HEK293T (cell line): ENCODE measurements at regions not wholly inside any gene's neighbourhood (a gene's known extent, or its start where the extent isn't known, plus 50 kb on each side); places are given as distances from the start of the nearest gene placed in this dataset.

Experiments
- CTCF ChIA-PET: fragments of 350-600 bp; formaldehyde crosslinking; extraction: SDS; loops from one replicate; lab custom pipeline; 2021; ENCODE audit warnings: antibody characterized with exemption, inconsistent platforms; lab: Yijun Ruan, JAX
- POLR2A ChIA-PET: fragments of 350-600 bp; formaldehyde crosslinking; extraction: SDS; loops from one replicate; lab custom pipeline; 2020; ENCODE audit warnings: antibody characterized with exemption, inconsistent platforms; lab: Yijun Ruan, JAX
- DNase-seq: peaks from one replicate; pipeline ENCODE4 v3.0.0; 2012; ENCODE audit warnings: mixed read lengths; ENCODE audit errors: extremely low spot score
- ARNT ChIP-seq: fragments of 450-650 bp; IDR thresholded peaks from 2 replicates; pipeline ENCODE4 v1.6.1; 2017; ENCODE audit warnings: mild to moderate bottlenecking
- BHLHE40 ChIP-seq: fragments of 450-650 bp; IDR thresholded peaks from 2 replicates; pipeline ENCODE4 v1.6.1; 2016; ENCODE audit warnings: mild to moderate bottlenecking, moderate library complexity, borderline replicate concordance
- CTBP1 ChIP-seq: fragments of 450-650 bp; IDR thresholded peaks from 2 replicates; pipeline ENCODE4 v1.6.1; 2016; ENCODE audit warnings: borderline replicate concordance
- ELF4 ChIP-seq: fragments of 450-650 bp; IDR thresholded peaks from 2 replicates; pipeline ENCODE4 v1.6.1; 2017; ENCODE audit warnings: antibody characterized with exemption
- FOXA1 ChIP-seq: fragments of 450-650 bp; IDR thresholded peaks from 2 replicates; pipeline ENCODE4 v1.6.1; 2016; ENCODE audit warnings: mild to moderate bottlenecking
- FOXK2 ChIP-seq: fragments of 450-650 bp; IDR thresholded peaks from 2 replicates; pipeline ENCODE4 v1.6.1; 2016; ENCODE audit warnings: mild to moderate bottlenecking
- FOXM1 ChIP-seq: fragments of 450-650 bp; IDR thresholded peaks from 2 replicates; pipeline ENCODE4 v1.6.1; 2017; ENCODE audit warnings: mild to moderate bottlenecking, borderline replicate concordance
- HDGF ChIP-seq: fragments of 450-650 bp; IDR thresholded peaks from 2 replicates; pipeline ENCODE4 v1.6.1; 2017; ENCODE audit warnings: antibody characterized with exemption, borderline replicate concordance
- L3MBTL2 ChIP-seq: fragments of 450-650 bp; conservative IDR thresholded peaks from 2 replicates; pipeline ENCODE4 v1.6.1; 2016; ENCODE audit warnings: mild to moderate bottlenecking
- LEF1 ChIP-seq: fragments of 450-650 bp; IDR thresholded peaks from 2 replicates; pipeline ENCODE4 v1.6.1; 2017; ENCODE audit warnings: mild to moderate bottlenecking, borderline replicate concordance
- NFRKB ChIP-seq: fragments of 450-650 bp; IDR thresholded peaks from 2 replicates; pipeline ENCODE4 v1.6.1; 2016; ENCODE audit warnings: mild to moderate bottlenecking, moderate library complexity
- SP1 ChIP-seq: fragments of 450-650 bp; IDR thresholded peaks from 2 replicates; pipeline ENCODE4 v1.6.1; 2017
- SUZ12 ChIP-seq: fragments of 450-650 bp; IDR thresholded peaks from 2 replicates; pipeline ENCODE4 v1.6.1; 2016; ENCODE audit warnings: mild to moderate bottlenecking
- TARDBP ChIP-seq: fragments of 450-650 bp; IDR thresholded peaks from 2 replicates; pipeline ENCODE4 v1.6.1; 2016
- ZNF384 ChIP-seq: fragments of 450-650 bp; IDR thresholded peaks from 2 replicates; pipeline ENCODE4 v1.6.1; 2016
- TF ChIP-seq, protein P1 (sequence below): fragments of 450-650 bp; IDR thresholded peaks from 2 replicates; pipeline ENCODE4 v1.6.1; 2016

DNA sequence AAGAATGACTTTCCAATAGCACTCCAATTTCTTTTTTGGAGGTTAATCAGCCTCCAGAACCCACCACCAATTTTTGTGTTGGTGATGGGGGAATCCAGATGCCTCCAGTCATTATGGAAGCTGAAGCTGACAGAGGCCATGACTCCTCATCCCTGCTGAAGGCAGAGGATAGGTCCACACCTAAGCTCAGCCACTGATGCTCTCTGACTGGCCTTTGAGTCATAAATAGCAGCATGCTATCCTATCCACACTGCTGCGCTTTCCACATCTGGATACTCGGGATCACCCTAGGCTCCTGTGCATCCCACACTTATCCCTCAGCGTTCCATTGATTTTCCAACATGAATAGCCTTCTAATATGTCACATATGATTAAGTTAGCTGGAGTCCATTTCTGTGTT is 124.2 kb downstream of the TES start:
- POLR2A ChIA-PET = no interaction called here
- no peak for TF ChIP-seq NFRKB
- no peak for TF ChIP-seq SUZ12
- TF ChIP-seq FOXA1 = no peak
- no peak for TF ChIP-seq CTBP1
- no peak for TF ChIP-seq SP1
- no peak for TF ChIP-seq ZNF384
- DNase-seq = no peak
- CTCF ChIA-PET = no interaction called here

DNA sequence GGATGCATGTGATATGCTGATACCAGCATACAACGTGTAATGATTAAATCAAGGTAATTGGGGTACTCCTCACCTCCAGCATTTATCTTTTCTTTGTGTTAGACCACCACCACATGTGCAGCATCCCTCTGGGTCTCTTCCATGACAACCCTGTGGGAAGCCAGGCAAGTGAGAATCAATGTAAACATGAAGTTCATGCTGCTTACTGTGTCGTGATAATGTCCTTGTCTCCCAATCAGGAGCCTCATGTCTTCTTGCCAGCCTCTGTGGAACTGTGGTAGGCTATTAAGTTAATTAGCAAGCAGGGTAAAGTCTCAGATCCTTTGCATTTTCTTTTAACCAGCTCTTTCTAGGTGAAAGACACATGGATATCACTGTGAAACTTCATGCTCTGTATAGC is 126.7 kb downstream of the TES start:
- ChIA-PET POLR2A (no interaction called here), CTCF (interaction anchor here (1.1 kb wide), 1 partner anchor 15 kb away, joined by 3 read pairs; no protein-coding TSS in a partner anchor)
- TF ChIP-seq TARDBP (no peak), ELF4 (no peak), FOXM1 (no peak), CTBP1 (no peak), L3MBTL2 (no peak)
- TF ChIP-seq, protein P1, sequence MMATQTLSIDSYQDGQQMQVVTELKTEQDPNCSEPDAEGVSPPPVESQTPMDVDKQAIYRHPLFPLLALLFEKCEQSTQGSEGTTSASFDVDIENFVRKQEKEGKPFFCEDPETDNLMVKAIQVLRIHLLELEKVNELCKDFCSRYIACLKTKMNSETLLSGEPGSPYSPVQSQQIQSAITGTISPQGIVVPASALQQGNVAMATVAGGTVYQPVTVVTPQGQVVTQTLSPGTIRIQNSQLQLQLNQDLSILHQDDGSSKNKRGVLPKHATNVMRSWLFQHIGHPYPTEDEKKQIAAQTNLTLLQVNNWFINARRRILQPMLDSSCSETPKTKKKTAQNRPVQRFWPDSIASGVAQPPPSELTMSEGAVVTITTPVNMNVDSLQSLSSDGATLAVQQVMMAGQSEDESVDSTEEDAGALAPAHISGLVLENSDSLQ = no peak
- no peak for DNase-seq

DNA sequence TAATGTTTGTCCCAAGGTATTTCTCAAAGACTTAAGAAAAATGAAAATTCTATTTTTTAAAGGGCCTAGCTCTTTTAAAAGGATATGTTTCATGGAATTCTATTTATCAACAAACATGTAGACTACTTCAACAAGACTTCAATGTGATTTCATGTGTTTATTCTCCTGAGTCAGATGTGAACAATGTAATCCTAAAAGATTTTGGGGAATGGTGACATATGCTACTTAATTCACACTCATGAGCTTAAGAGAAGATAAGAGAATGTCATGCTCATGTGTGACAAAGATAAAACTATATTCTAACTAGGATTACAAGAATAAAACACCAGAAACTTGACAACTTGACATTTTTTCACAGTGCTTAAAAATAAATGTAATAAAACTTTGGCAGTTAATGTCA is 127.5 kb downstream of the TES start:
- ChIA-PET CTCF (no interaction called here), POLR2A (no interaction called here)
- TF ChIP-seq LEF1 (no peak), CTBP1 (no peak), FOXK2 (no peak), HDGF (no peak), SUZ12 (no peak), FOXA1 (no peak), TARDBP (no peak), NFRKB (no peak), BHLHE40 (no peak), ZNF384 (no peak), ARNT (no peak), FOXM1 (no peak), SP1 (no peak), L3MBTL2 (no peak)
- TF ChIP-seq, protein P1 = no peak
- DNase-seq = no peak

DNA sequence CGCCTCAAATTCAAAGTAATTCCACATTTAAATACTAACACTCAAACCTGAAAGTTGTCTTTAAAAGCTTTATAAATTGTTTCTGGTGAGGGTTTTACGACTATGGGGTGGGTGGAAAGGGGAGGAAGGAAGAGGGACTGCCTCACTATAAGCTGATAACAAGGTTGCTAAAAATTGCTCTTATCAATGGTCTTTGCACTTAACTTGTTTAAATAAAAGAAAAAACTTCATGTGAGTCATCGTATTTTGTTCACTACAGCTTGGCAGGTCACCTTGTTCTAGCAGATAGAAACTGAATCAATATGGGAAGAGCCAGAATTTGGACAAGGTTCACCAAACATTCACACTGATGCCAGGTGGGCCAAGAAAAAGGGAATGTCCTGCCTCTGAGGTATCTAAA is 129.2 kb downstream of the TES start:
- CTCF ChIA-PET = interaction anchor here (0.6 to 1.1 kb wide), 3 partner anchors 48 to 204 kb away, joined by 3 read pairs; no protein-coding TSS in a partner anchor

DNA sequence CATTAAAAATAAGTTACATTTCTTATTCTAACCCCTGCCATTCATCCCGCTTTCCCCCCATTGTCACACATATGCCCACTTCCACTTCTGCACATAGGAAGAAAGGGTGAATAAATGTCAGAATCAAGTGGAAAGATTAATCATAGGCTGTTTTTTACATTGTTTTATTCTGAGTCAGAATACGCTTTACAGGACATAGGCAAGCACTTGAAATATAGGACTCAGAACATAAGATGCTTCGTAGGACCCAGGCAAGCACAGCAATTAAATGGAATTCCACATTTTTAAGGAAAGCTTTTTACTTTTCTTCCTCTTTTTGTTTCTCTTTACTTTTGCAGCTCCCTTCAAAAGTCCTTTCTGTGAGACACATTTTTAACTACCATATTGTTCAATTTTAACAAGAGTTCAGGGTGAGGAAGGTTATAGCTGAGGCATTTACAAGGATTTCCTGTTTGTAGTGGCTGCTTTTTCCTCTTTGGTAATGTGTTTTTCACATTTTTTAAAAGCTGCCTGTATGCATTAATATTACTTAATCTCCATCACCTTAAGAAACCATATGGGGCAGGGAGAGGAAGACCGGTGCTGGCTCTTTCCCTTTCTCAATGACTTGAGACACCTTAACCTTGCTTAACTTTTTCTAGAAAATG is 130.0 kb downstream of the TES start:
- TF ChIP-seq BHLHE40 = no peak
- TF ChIP-seq ZNF384 = no peak
- no peak for TF ChIP-seq FOXM1
- TF ChIP-seq HDGF = no peak
- TF ChIP-seq LEF1 = no peak
- TF ChIP-seq NFRKB = no peak
- TF ChIP-seq, protein P1 = no peak
- TF ChIP-seq ELF4 = no peak
- no peak for TF ChIP-seq SUZ12
- TF ChIP-seq L3MBTL2 = no peak
- no peak for TF ChIP-seq CTBP1
- no peak for DNase-seq
- CTCF ChIA-PET = interaction anchor here (1.1 kb wide), 1 partner anchor 186 kb away, joined by 3 read pairs; no protein-coding TSS in a partner anchor
- POLR2A ChIA-PET = no interaction called here

More for the DNA sequence above, 129.2 kb downstream of the TES start:
- POLR2A ChIA-PET = no interaction called here
- no peak for TF ChIP-seq NFRKB
- no peak for TF ChIP-seq SP1
- no peak for TF ChIP-seq CTBP1
- TF ChIP-seq FOXM1 = no peak
- no peak for TF ChIP-seq TARDBP
- TF ChIP-seq, protein P1 = no peak
- no peak for TF ChIP-seq BHLHE40
- no peak for TF ChIP-seq ZNF384
- no peak for TF ChIP-seq ELF4
- no peak for TF ChIP-seq SUZ12
- no peak for DNase-seq

DNA sequence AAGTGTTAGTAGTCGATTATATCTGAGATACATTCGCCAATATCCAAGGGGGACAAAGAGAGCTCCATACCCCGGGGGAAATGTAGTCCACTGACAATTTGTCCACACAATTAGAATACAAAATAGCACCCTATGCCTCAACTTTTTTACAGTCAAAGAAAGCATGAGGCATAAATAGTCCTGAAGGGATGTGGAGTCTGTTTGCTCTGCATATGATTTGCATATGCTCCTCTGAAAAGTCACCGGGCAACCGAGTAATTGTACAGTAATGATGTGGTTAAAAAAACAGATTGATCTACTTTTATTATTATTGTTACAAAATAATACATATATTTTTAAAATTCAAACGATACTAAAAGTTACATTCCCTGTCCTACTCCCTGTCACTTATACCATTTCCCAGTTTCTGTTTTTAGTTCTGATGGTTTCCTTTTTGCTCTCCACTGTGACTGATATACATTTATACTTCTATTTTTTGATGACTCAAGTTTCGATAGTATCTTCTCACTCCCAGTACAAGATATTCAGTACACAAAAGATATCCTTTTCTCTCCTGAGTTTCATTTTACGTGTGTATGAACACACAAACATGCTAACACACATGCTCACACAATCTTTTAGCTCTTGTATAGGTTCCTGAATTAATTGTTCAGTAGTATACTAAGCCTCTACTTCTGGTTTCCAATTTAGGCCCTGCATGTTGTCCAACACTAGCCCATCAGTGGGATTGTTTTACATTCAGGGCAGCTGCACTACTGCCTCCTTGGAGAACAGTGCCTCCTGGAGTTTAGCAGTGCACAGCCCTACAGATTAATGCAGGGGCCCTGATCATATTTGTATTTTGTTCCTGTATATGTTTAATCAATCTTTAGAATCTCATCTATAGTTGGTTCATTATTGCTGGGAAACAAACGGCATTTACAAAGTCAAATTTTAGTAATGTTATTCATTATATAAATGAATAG is 130.9 kb downstream of the TES start:
- DNase-seq = no peak
- POLR2A ChIA-PET = no interaction called here
- CTCF ChIA-PET = no interaction called here

More for the DNA sequence above, 130.9 kb downstream of the TES start:
- TF ChIP-seq FOXK2 (no peak), L3MBTL2 (no peak), ARNT (no peak), SP1 (no peak), FOXM1 (no peak)
